ENCODE measurements at regions not wholly inside any gene's neighbourhood (a gene's known extent, or its start where the extent isn't known, plus 50 kb on each side); places are given as distances from the start of the nearest gene placed in this dataset.

GRCh38 chr1:192098001-192098400 lies 60.3 kb upstream of the RGS18 start:
- TF ChIP-seq IRF5 (IDR thresholded peaks at IDR 0.05; ENCODE audit: borderline replicate concordance): no peak
- TF ChIP-seq CTCF (IDR thresholded peaks at IDR 0.05 in 2 of 3, conservative IDR thresholded peaks at IDR 0.05 in 1 of 3; ENCODE audit: control insufficient read depth in 2 of 3, extremely low read depth in 1 of 3, insufficient read depth in 1 of 3, low read depth in 3 of 3, low read length in 3 of 3): no peak
- TF ChIP-seq NFXL1 (IDR thresholded peaks at IDR 0.05; ENCODE audit: borderline replicate concordance): no peak
- no peak for TF ChIP-seq MYC (IDR thresholded peaks at IDR 0.05; ENCODE audit: insufficient read depth, insufficient read length, insufficient replicate concordance, low read length, severe bottlenecking)
- no peak for TF ChIP-seq MEF2B (IDR thresholded peaks at IDR 0.05; ENCODE audit: partially characterized antibody, poor library complexity, severe bottlenecking)
- TF ChIP-seq POLR2AphosphoS5 (IDR thresholded peaks at IDR 0.05; ENCODE audit: low read length): no peak
- TF ChIP-seq POU2F2 (IDR thresholded peaks at IDR 0.05; ENCODE audit: borderline replicate concordance, low read depth, low read length): no peak
- no peak for TF ChIP-seq GABPA (IDR thresholded peaks at IDR 0.05; ENCODE audit: low read depth)
- TF ChIP-seq NR2C2 (IDR thresholded peaks at IDR 0.05; ENCODE audit: borderline replicate concordance, control insufficient read depth, insufficient read length, low read depth): no peak
- no peak for TF ChIP-seq JUND (IDR thresholded peaks at IDR 0.05; ENCODE audit: low read depth, low read length)
- no peak for TF ChIP-seq SPI1 (IDR thresholded peaks at IDR 0.05; ENCODE audit: borderline replicate concordance, insufficient read depth, low read depth, low read length)

Data from GM12878 (cell line).